GM19099 (cell line): ENCODE measurements at regions not wholly inside any gene's neighbourhood (a gene's known extent, or its start where the extent isn't known, plus 50 kb on each side); places are given as distances from the start of the nearest gene placed in this dataset.

Experiments
- POLR2A ChIP-seq: IDR thresholded peaks from 3 replicates; pipeline ENCODE4 v1.6.1; 2011; ENCODE audit warnings: low read depth; ENCODE audit not compliant: insufficient read length; ENCODE audit errors: extremely low read depth

GRCh38 chr15:31207246-31207645 lies 105.7 kb upstream of the TRPM1 start:
- TF ChIP-seq POLR2A, result no peak

- TF ChIP-seq POLR2A, result no peak
Observed at GRCh38 chr15:31208817-31209216, 107.3 kb upstream of the TRPM1 start.

GRCh38 chr15:31211353-31211752 lies 109.8 kb upstream of the TRPM1 start:
- TF ChIP-seq POLR2A, result no peak

DNA sequence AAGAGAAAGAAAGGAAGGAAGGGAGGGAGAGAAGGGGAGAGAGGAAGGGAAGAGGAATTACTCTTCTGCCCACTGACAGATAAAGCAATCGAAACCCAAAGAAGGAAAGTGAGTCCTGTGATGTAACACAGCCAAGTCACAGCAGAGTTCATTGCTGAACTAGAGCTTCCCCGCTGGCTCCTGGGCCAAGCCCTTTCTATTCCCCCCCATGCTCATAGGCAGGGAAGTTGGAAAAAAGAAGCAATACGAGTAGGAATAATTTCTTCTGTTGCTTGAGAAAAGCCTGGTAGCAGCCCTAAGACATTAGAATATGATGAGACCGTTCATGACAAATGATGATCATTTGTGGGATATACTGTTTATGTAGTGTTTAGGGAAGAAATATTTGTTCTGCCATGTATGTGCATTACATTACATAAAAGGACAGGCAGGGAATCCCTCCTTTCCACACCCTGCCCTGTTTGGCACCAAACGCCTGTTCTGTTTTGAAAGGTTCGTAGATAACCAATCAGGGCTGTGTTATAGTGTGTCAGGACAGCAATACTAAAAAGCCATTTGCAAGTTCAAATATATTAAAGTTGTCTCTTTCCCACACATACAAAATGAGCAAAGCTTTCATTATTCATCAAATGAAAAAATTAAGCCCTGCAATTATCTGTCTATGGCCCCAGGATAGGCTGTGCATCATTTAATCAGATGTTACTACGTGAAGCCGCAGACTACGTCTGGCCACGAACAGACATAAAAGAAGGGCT lies 111.0 kb upstream of the TRPM1 start:
- TF ChIP-seq POLR2A, result no peak

DNA sequence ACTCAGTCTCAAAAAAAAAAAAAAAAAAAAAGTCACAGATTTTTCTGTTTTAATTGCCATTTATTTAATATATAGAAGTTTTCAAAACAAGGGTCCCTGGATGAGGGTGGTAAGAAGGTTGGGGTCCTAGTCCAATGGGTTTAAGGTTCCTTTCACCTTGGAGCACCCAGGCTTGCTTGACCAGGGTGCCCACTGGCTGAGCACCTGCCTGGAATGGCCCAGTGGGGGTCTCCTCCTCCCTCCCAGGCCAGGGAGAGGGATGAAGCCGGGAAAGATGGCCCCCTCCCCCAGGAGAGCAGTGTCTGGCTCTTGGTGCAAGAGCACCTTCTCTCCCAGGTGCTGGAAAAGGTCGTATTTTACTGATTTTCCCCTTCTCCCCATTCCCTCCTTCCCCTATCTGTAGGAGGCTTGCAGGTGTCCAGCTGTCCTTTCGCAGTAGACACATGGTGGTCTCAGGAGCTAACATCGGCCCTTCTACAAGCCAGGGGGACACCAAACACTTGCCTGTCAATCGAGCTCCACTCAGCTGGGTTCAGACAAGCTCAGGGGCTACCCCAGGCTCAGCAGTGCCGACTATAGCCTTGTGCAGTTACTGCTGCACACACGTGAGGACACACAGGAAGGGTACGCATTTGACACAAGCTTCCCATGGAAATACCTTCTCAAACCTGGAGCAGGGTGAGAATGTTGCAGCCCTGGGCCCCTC lies 112.3 kb upstream of the KLF13 start:
- TF ChIP-seq POLR2A, result no peak

- no peak for TF ChIP-seq POLR2A
Observed at GRCh38 chr15:31214864-31215489, 111.7 kb upstream of the KLF13 start.

DNA sequence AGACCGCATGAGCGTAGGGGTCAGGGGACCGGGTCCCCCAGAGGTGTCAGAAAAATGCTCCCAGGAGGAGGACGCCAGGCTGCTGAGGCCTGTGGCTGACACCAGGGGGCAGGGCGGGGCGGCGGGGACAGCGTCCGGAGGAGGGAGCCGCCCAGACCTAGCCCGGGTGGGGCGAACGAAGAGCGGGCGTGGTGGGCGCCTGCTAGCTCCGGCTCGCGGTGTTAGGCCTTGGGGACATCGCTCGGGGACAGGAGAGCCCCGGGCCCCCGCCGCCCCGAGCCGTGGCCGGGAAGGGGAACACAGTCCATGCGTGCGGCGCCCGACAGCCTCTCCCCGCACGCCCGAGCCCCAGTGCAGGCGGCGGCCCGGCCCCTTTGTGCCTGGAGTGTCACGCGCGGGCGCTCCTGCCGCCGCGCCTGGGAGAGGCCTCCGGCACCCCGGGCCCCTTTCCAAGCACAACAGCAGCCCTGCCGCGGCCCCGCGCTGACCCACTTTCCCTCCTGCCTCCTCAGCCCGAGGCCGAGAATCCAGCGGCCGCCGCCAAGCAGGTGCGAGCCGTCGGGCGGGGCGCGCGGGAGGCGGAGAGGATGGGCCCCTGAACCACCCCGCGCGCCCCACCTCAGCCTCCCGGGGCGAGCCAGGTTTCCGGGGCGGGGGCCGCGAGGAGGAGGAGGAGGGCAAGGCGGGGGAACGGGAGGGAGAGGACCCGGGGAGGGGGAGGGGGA lies 111.0 kb upstream of the KLF13 start:
- peak; percentile 59 for TF ChIP-seq POLR2A

GRCh38 chr15:31216215-31216911 lies 110.3 kb upstream of the KLF13 start:
- TF ChIP-seq POLR2A, result peak; percentile 66

DNA sequence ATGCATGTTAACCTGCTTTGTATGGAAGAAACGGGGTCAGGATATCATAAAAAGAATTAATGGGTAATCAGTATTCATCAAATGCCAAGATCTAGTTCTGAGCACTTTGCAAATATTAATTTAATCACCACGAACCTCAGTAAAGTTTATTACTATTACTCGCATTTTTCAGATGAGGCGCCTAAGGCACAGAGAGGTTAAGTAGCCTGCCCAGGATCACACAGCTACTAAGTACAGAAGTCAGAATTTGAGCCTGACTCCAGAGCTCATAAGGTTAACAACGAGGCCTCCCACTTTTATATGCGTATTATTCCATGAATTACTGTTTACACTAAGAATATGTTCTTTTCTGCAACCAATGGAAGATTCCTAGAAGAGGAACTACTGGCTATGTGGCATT lies 109.6 kb upstream of the KLF13 start:
- no peak for TF ChIP-seq POLR2A

DNA sequence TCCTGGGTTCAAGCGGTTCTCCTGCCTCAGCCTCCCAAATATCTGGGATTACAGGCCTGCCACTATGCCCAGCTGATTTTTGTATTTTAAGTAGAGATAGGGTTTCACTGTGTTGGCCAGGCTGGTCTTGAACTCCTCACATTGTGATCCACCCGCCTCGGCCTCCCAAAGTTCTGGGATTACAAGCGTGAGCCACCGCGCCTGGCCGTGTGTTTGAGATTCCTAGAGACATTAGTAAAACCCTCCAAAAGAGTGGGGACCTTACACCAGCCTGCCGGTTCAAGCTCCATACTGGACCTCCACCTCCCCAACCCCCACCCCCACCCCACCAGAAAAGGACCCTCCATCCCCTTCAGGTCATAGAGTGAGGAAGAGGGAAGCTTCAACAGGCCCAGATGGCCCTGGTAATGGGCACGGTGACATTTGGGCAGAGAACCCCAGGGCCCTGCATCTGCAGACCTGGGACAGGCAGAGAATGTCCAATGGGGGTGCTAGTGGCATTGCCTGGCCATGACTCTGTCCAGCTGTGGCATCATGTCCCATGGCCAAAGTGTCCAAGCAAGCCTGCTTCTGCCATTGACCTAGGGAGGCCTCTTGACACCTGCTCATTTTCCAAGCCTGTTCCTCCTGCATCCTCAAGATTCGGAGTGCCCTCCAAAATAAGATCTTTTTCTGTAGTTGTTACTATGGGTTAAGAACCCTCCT lies 108.9 kb upstream of the KLF13 start:
- peak; percentile 13 for TF ChIP-seq POLR2A

DNA sequence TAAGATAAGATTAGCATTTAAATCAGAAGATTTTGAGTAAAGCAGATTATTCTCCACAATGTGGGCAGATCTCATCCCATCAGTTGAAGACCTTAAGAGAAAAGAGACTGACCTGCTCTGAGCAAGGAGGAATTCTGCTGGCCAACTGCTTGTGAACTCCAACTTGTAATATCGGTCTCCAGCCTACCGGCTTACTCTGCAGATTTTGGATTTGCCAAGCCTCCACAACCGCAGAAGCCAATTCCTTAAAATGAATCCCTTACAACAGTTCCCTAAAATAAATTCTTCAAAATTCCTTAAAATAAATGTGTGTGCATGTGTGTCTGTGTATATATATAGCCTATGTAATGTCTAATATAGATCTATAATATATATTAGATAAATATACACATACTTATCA lies 107.4 kb upstream of the KLF13 start:
- no peak for TF ChIP-seq POLR2A

- TF ChIP-seq POLR2A, result no peak
Observed at GRCh38 chr15:31221936-31222515, 104.6 kb upstream of the KLF13 start.

- no peak for TF ChIP-seq POLR2A
Observed at GRCh38 chr15:31222773-31223341, 103.8 kb upstream of the KLF13 start.
